GM12892 (cell line): ENCODE measurements at regions not wholly inside any gene's neighbourhood (a gene's known extent, or its start where the extent isn't known, plus 50 kb on each side); places are given as distances from the start of the nearest gene placed in this dataset.

Experiments
- POLR2A ChIP-seq: IDR thresholded peaks from 2 replicates; pipeline ENCODE4 v1.6.1; 2011; ENCODE audit warnings: low read depth, low read length, control low read depth
- TAF1 ChIP-seq: IDR thresholded peaks from 2 replicates; pipeline ENCODE4 v1.6.1; 2011; ENCODE audit warnings: low read depth, mild to moderate bottlenecking, control low read depth, low read length, borderline replicate concordance

DNA sequence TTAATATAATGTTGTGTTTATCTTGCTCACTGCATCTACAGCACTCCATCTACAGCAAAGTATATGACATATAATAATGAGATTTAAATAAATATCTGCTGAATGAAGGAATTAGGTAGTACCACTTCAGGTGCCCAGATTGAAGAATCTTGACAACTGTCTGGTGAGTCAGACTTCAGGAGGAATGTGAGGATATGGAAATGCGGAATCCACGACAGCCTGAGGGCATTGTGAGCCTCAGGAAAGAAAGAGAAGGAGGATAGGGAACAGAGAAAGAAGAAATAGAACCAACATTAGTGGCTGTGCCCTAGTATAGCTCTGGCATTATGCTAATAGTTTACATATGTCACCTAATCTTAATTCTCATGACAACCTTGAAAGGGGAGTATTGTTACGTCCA lies 304.4 kb downstream of the AASDHPPT start:
- no peak for TF ChIP-seq POLR2A
- TF ChIP-seq TAF1 = no peak
